Lung (tissue), 11 donors: ENCODE measurements at regions not wholly inside any gene's neighbourhood (a gene's known extent, or its start where the extent isn't known, plus 50 kb on each side); places are given as distances from the start of the nearest gene placed in this dataset.

Experiments used
- ATAC-seq: fragments of 200-7000 bp; cut with Tn5 transposase; one replicate; pipeline ENCODE4 v1.9.1; 2020; ENCODE audit warnings: moderate number of reproducible peaks; ENCODE audit not compliant: insufficient read depth, low FRiP score
- DNase-seq, 3 donors: peaks; one replicate each; pipeline ENCODE4 v3.0.0-alpha.2; 2013 to 2017
- H3K27ac ChIP-seq, 2 donors: one replicate each; pipeline ENCODE4 v1.5.1; 2013; ENCODE audit warnings: mild to moderate bottlenecking in 2 of 2, moderate library complexity in 2 of 2, control low read depth in 1 of 2, inconsistent platforms in 1 of 2, low read depth in 1 of 2, low read length in 1 of 2
- H3K27me3 ChIP-seq, 3 donors: one replicate each; pipeline ENCODE4 v1.5.1; 2013; ENCODE audit warnings: low read length in 2 of 3; ENCODE audit not compliant: control insufficient read depth in 3 of 3, insufficient read depth in 3 of 3
- H3K36me3 ChIP-seq, 4 donors: one replicate each; pipeline ENCODE4 v1.5.1; 2013; ENCODE audit warnings: low read length in 4 of 4, mild to moderate bottlenecking in 1 of 4, moderate library complexity in 1 of 4; ENCODE audit not compliant: control insufficient read depth in 4 of 4, insufficient read depth in 4 of 4
- H3K4me1 ChIP-seq, 5 donors: one replicate each; pipeline ENCODE4 v1.5.1; 2013; ENCODE audit warnings: low read length in 5 of 5, mild to moderate bottlenecking in 2 of 5, moderate library complexity in 1 of 5; ENCODE audit not compliant: control insufficient read depth in 5 of 5, insufficient read depth in 5 of 5
- H3K4me3 ChIP-seq: one replicate; pipeline ENCODE4 v1.5.1; 2013; ENCODE audit warnings: mild to moderate bottlenecking, control low read depth, moderate library complexity
- H3K9ac ChIP-seq, 2 donors: one replicate each; pipeline ENCODE4 v1.5.1; 2013; ENCODE audit warnings: low read length in 2 of 2, control low read depth in 1 of 2; ENCODE audit not compliant: insufficient read depth in 1 of 2
- H3K9me3 ChIP-seq, 4 donors: one replicate each; pipeline ENCODE4 v1.5.1; 2013; ENCODE audit warnings: low read length in 3 of 4, mild to moderate bottlenecking in 1 of 4, moderate library complexity in 1 of 4; ENCODE audit not compliant: control insufficient read depth in 4 of 4, insufficient read depth in 3 of 4
- CTCF ChIP-seq: IDR thresholded peaks from 2 replicates; pipeline ENCODE4 v1.5.1; 2012; ENCODE audit warnings: mild to moderate bottlenecking; ENCODE audit errors: control extremely low read depth, extremely low read depth
- WGBS, 2 donors: extraction: QIAGEN DNeasy Blood & Tissue Kit; methylation state at CpG; one replicate each; pipeline ENCODE4 v1.1.7; 2013; 5-methylcytosine and 5-hydroxymethylcytosine counted together
- donor health status: control.
- donor health status: control.
- donor health status: Bipolar disorder and iron deficiency.
- donor health status: healthy.
- donor health status: DM: yes; HTN: yes; CAD: no.

GRCh38 chr19:27851543-27852060, 1361.3 kb downstream of the UQCRFS1 start:
- H3K9me3 ChIP-seq = peaks cover 0 to 44% (median 13%) of the 10 kb centered on the region in 4 donors
- 86 to 92% methylated on average over 14 of the region's 14 CpGs for WGBS, 2 donors

GRCh38 chr19:27851002-27851481, 1361.9 kb downstream of the UQCRFS1 start:
- peaks cover 0 to 50% (median 16%) of the 10 kb centered on the region in 4 donors for H3K9me3 ChIP-seq
- H3K27ac ChIP-seq = no peak overlapping the region
- WGBS, 2 donors = 94 to 97% methylated on average over 30 of the region's 30 CpGs
- H3K4me1 ChIP-seq = peaks cover 0 to 1% (median 0%) of the 10 kb centered on the region in 5 donors
- no peak for TF ChIP-seq CTCF
- ATAC-seq = no peak
- no peaks in the 10 kb centered on the region for H3K36me3 ChIP-seq
- DNase-seq = no peak
- H3K4me3 ChIP-seq = no peak overlapping the region
- H3K9ac ChIP-seq = no peak overlapping the region
- no peaks in the 10 kb centered on the region for H3K27me3 ChIP-seq

More at GRCh38 chr19:27851543-27852060, 1361.3 kb downstream of the UQCRFS1 start:
- Histone ChIP-seq H3K9ac (no peak overlapping the region), H3K4me3 (no peak overlapping the region), H3K36me3 (no peaks in the 10 kb centered on the region), H3K27me3 (no peaks in the 10 kb centered on the region), H3K27ac (no peak overlapping the region), H3K4me1 (peaks cover 0 to 1% (median 0%) of the 10 kb centered on the region in 5 donors)
- ATAC-seq (no peak), DNase-seq (no peak)
- no peak for TF ChIP-seq CTCF

- no peak for ATAC-seq
- H3K27ac ChIP-seq = no peak overlapping the region
Measured at GRCh38 chr19:27846944-27847343, 1366.0 kb downstream of the UQCRFS1 start.

More at GRCh38 chr19:27846944-27847343, 1366.0 kb downstream of the UQCRFS1 start:
- 76 to 77% methylated on average over 5 of the region's 5 CpGs for WGBS, 2 donors
- Histone ChIP-seq H3K4me1 (peaks cover 0 to 1% (median 0%) of the 10 kb centered on the region in 5 donors), H3K9me3 (peaks cover 0 to 56% (median 10%) of the 10 kb centered on the region in 4 donors), H3K27me3 (no peaks in the 10 kb centered on the region), H3K4me3 (no peak overlapping the region), H3K36me3 (no peaks in the 10 kb centered on the region), H3K9ac (no peak overlapping the region)
- no peak for TF ChIP-seq CTCF
- no peak for DNase-seq
